Activated CD4-positive, CD25-positive, alpha-beta regulatory T cell treated with anti-CD3 and anti-CD28 coated beads, Interleukin-2, amount 50 U/mL, for 16 hours (primary cell): ENCODE measurements at regions not wholly inside any gene's neighbourhood (a gene's known extent, or its start where the extent isn't known, plus 50 kb on each side); places are given as distances from the start of the nearest gene placed in this dataset.
"Not testable (repeated sequence)": the region's sequence is repeated elsewhere in the genome, so short reads cannot be mapped to it uniquely, and the experiment has no call there.

Source experiments
- DNase-seq: peaks from one replicate; pipeline ENCODE4 v3.0.0-alpha.2; 2020; ENCODE audit warnings: low read depth, low spot score

- DNase-seq = not testable (repeated sequence)
Observed at GRCh38 chr6:142016666-142017065, 116.1 kb upstream of the GJE1 start.

DNA sequence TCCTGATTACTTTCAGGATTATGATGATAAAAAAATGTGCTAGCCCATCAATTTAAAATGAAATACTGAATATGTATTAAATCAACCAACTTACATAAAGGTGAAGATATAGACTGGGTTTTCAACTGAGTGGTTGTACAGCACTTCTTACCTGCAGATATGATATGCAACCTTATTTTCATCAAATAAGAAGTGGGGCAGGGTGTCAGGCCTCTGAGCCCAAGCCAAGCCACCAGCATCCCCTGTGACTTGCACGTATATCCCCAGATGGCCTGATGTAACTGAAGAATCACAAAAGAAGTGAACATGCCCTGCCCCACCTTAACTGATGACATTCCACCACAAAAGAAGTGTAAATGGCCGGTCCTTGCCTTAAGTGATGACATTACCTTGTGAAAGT is 117.3 kb upstream of the GJE1 start:
- not testable (repeated sequence) for DNase-seq

GRCh38 chr6:142015011-142015410 is 117.7 kb upstream of the GJE1 start:
- no peak for DNase-seq

- no peak for DNase-seq
Observed at GRCh38 chr6:142014515-142014914, 118.2 kb upstream of the GJE1 start.

- DNase-seq = no peak
Observed at GRCh38 chr6:142013875-142014495, 118.7 kb upstream of the GJE1 start.

DNA sequence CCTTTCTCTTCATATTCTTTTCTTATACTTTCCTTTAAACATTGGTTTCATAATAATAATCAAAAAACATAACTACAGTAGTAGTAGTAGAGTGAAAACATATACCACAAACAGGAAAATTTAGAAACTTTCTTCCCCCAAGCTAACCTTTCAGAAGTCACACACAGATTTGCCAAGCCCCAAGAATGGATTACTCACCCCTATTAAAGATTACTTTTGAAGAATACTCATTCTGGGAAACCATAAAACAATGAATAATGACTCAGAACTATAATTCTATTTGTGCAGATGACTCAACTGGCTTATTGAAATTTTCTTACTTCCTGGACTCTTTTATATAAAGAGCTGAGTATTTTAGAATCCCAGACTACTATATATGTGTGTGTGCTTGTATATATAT is 119.4 kb upstream of the GJE1 start:
- no peak for DNase-seq

- no peak for DNase-seq
Observed at GRCh38 chr6:142011775-142012174, 121.0 kb upstream of the GJE1 start.

GRCh38 chr6:142011156-142011555 is 121.6 kb upstream of the GJE1 start:
- no peak for DNase-seq

- no peak for DNase-seq
Observed at GRCh38 chr6:142009647-142010046, 123.1 kb upstream of the GJE1 start.

DNA sequence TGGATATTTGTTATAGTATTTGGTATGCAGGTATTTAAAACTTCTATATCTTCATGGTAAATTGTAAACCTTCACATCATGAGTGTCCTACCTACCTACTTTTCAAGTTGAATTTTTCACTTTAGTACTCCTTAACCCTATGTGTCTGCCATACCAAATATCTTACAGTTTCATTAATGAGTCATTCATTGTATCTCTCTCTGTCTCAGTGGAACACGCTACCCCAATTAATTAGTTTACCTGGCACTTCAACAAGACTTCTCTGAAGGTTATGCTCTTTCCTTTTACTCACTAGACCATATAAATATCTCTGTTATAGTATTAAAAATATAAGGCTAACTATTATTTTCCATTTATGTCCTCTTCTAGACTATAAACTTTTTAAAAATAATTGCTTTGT is 123.9 kb upstream of the GJE1 start:
- no peak for DNase-seq

GRCh38 chr6:142008016-142008735 is 124.5 kb upstream of the GJE1 start:
- DNase-seq = no peak

DNA sequence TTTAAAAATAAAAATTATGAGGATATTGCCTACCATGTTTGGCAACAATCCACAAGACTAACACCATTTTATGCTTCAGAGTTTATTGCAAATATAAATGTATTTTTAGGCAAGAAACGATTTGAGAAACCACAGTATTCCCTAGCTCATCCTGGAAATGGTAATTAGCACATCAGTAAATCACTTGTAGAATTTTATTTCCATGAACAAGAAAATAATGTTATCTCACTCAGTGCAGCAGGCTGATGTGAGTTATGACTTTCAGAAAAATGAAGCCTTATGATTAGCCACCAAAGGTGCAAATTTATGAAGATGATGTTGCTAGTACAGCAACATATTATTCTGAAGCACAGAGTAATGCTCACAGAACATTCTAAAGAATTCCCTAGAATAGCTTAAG is 127.7 kb upstream of the GJE1 start:
- DNase-seq = no peak

DNA sequence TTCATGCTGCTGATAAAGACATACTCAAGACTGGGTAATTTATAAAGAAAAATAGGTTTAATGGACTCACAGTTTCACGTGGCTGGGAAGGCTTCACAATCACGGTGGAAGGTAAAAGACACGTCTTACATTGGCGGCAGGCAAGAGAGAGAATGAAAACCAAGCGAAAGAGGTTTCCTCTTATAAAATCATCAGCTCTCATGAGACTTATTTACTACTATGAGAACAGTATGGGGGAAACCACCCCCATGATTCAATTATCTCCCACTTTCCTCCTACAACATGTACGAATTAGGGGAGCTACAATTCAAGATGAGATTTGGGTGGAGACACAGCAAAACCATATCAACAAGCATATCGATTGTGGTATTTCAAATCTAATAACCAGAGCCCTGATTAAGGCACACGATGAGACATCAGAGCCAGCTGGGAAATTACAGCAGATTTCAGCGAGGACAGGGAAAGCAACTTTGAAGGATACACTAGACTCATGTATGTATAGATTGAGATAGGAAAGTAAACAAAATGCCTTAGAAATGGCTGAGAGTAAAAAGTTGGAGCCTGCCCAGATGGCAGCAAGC is 129.8 kb upstream of the GJE1 start:
- DNase-seq = no peak

DNA sequence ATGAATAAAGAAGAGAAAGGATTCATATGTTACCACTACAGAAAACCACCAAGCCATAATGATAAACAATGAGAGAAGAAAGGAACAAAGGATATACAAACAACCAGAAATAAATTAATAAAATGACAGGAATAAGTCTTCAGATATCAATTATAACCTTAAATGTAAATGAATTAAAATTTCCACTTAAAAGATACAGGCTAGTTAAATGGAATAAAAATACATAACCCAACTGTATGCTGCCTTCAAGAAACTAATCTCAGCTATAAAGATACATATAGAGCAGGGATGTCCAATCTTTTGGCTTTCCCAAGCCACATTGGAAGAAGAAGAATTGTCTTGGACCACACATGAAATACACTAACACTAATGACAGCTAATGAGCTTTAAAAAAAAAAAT is 135.9 kb upstream of the GJE1 start:
- no peak for DNase-seq

DNA sequence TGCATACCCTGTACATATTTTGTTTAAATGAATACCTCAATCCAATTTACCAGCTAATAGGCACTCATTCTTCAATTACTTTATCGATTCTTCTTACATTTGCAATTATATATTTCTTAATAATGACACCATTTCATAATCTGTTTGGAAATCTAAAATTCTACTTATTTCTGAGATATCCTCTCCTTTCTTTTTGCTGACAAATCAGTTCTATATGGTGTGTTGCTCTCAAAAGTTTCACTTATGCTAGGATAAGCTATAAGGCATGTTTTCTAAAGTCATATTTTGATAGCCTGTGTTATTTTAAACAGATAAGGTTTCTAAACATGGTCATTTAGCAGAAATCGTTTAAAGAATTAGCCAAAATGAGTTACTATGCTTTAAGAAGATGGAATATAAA is 140.6 kb upstream of the GJE1 start:
- DNase-seq = no peak

GRCh38 chr6:141990840-141991239 is 141.9 kb upstream of the GJE1 start:
- DNase-seq = no peak

- DNase-seq = no peak
Observed at GRCh38 chr6:141989706-141989959, 143.1 kb upstream of the GJE1 start.

GRCh38 chr6:141988954-141989705 is 143.6 kb upstream of the GJE1 start:
- DNase-seq = no peak

GRCh38 chr6:141988327-141988726 is 144.4 kb upstream of the GJE1 start:
- no peak for DNase-seq

DNA sequence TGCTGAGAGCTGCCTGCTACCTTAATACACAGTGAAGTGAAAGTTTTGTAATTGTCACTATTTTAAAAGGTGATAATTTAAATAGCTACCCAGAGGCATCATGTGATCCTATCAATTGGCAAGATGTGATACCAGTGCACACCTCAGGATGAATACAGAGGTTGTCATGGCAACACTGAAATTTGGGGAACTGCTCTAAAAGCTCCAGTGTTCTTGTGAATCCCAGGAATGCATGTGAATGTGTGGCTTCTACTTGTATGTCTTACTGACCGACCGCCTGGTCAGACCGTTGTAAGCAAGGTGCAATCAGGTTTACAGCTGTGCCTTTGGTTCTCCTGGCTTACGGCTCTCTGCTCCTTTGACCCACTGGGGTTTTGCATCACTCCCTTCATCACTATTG is 146.3 kb upstream of the GJE1 start:
- no peak for DNase-seq

- DNase-seq = no peak
Observed at GRCh38 chr6:141981190-141981589, 151.5 kb upstream of the GJE1 start.

GRCh38 chr6:141977782-141978181 is 154.9 kb upstream of the GJE1 start:
- no peak for DNase-seq

DNA sequence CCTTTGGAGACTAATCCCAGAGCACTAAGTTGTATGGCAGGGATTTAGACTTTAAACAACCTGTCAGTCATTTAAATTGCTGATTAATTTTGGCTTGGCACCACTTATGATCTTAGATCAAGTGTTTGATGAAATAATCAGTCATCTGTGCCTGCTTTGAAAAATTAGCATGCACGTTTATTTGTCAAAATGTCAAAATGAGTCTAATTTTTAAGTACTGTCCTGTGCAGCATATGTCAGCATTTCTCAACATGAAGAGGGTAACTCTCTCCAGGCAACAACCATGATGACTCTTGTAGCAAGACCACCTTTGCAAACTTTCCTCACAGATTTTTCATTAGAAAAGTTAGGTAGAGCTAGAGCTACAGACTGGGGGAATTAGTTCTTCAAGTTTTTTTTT is 155.7 kb upstream of the GJE1 start:
- no peak for DNase-seq
